Astrocyte (in vitro differentiated cells and primary cell): ENCODE measurements at regions not wholly inside any gene's neighbourhood (a gene's known extent, or its start where the extent isn't known, plus 50 kb on each side); places are given as distances from the start of the nearest gene placed in this dataset.

Source experiments
- EZH2 ChIP-seq: IDR thresholded peaks from 2 replicates; pipeline ENCODE4 v1.6.1; 2012; ENCODE audit warnings: mild to moderate bottlenecking, low read length, inconsistent platforms; ENCODE audit not compliant: insufficient read depth
- TF ChIP-seq, protein P1 (sequence below): IDR thresholded peaks from 2 replicates; pipeline ENCODE4 v1.5.1; 2011; ENCODE audit warnings: low read depth, mild to moderate bottlenecking, inconsistent platforms, low read length, moderate library complexity; ENCODE audit not compliant: insufficient read depth

GRCh38 chr18:67135981-67136380 lies 380.5 kb downstream of the DSEL start:
- TF ChIP-seq, protein P1, sequence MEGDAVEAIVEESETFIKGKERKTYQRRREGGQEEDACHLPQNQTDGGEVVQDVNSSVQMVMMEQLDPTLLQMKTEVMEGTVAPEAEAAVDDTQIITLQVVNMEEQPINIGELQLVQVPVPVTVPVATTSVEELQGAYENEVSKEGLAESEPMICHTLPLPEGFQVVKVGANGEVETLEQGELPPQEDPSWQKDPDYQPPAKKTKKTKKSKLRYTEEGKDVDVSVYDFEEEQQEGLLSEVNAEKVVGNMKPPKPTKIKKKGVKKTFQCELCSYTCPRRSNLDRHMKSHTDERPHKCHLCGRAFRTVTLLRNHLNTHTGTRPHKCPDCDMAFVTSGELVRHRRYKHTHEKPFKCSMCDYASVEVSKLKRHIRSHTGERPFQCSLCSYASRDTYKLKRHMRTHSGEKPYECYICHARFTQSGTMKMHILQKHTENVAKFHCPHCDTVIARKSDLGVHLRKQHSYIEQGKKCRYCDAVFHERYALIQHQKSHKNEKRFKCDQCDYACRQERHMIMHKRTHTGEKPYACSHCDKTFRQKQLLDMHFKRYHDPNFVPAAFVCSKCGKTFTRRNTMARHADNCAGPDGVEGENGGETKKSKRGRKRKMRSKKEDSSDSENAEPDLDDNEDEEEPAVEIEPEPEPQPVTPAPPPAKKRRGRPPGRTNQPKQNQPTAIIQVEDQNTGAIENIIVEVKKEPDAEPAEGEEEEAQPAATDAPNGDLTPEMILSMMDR: no peak
- no peak for TF ChIP-seq EZH2
